ENCODE measurements at regions not wholly inside any gene's neighbourhood (a gene's known extent, or its start where the extent isn't known, plus 50 kb on each side); places are given as distances from the start of the nearest gene placed in this dataset.
"Not testable (repeated sequence)": the region's sequence is repeated elsewhere in the genome, so short reads cannot be mapped to it uniquely, and the experiment has no call there.

DNA sequence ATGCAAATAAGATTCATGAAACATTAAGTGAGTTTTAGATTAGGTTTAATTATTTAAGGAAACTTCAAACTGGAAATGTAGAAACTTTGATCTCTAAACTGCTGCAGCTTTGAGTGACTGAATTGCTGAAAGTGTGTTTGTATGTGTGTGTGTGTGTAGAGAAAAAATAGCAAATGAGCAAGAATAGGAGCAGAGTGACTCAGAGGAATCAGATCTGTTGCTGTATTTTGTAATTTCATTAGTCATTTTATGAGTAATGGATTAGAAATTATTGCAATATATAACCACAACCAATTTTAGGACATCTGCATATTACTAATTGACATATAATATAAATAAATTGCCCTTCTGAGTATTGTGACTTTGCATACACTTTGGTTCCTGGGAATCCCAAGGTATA is 52.8 kb upstream of the SLC9A9 start:
- TF ChIP-seq, protein P1, sequence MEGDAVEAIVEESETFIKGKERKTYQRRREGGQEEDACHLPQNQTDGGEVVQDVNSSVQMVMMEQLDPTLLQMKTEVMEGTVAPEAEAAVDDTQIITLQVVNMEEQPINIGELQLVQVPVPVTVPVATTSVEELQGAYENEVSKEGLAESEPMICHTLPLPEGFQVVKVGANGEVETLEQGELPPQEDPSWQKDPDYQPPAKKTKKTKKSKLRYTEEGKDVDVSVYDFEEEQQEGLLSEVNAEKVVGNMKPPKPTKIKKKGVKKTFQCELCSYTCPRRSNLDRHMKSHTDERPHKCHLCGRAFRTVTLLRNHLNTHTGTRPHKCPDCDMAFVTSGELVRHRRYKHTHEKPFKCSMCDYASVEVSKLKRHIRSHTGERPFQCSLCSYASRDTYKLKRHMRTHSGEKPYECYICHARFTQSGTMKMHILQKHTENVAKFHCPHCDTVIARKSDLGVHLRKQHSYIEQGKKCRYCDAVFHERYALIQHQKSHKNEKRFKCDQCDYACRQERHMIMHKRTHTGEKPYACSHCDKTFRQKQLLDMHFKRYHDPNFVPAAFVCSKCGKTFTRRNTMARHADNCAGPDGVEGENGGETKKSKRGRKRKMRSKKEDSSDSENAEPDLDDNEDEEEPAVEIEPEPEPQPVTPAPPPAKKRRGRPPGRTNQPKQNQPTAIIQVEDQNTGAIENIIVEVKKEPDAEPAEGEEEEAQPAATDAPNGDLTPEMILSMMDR (conservative IDR thresholded peaks at IDR 0.05; ENCODE audit: low read depth, low read length) = no peak
- DNase-seq (ENCODE audit: low read depth) = peak; percentile 92
- no peak overlapping the region for H3K4me3 ChIP-seq (ENCODE audit: low read depth, low read length)

DNA sequence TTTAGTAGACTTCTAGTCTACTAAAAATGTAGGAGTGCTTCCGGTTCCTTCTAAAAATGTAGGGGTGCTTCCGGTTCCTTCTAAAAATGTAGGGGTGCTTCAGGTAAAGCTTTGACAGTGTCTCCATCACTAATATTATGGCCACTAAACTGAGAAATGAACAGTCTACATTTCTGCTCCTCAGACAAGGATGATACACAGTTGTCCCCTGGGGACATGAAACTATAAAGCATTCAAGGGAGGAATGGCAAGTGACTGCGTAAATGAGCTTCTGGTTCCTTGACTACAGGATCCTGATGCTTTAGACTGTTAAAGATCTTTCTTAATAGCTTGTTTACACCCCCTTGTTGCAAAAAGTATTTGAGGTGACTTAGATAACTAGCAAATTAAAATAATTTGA is 53.9 kb upstream of the SLC9A9 start:
- TF ChIP-seq, protein P1 (conservative IDR thresholded peaks at IDR 0.05; ENCODE audit: low read depth, low read length) = no peak
- H3K4me3 ChIP-seq (ENCODE audit: low read depth, low read length) = no peak overlapping the region
- DNase-seq (ENCODE audit: low read depth) = no peak

GRCh38 chr3:143910756-143911155 is 60.9 kb upstream of the DIPK2A start:
- TF ChIP-seq, protein P1 (conservative IDR thresholded peaks at IDR 0.05; ENCODE audit: low read depth, low read length) = no peak
- no peak overlapping the region for H3K4me3 ChIP-seq (ENCODE audit: low read depth, low read length)
- no peak for DNase-seq (ENCODE audit: low read depth)

- no peak overlapping the region for H3K4me3 ChIP-seq (ENCODE audit: low read depth, low read length)
- TF ChIP-seq, protein P1 (conservative IDR thresholded peaks at IDR 0.05; ENCODE audit: low read depth, low read length) = no peak
- DNase-seq (ENCODE audit: low read depth) = no peak
Measured at GRCh38 chr3:143914257-143914656, 57.4 kb upstream of the DIPK2A start.

DNA sequence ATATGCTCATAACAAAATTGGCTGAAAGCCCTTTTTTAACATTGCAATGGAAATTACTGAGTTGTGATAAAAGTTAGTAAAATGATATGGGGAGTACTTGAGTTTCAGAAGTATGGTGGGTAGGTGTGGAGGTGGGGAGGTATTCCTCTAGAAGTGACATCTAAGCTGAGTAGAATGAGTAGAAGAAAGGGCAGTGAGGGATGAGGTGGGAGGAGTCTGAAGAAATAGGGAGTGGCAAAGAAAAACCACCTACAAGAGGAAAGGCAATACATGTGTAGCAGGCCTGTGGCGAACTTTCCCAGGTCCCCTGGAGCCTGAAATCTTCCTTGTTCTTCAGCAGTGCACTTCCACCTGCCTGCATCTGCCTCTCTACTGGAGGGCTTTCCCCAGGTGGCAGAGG is 52.8 kb upstream of the DIPK2A start:
- DNase-seq (ENCODE audit: low read depth) = no peak
- TF ChIP-seq, protein P1 (conservative IDR thresholded peaks at IDR 0.05; ENCODE audit: low read depth, low read length) = no peak
- no peak overlapping the region for H3K4me3 ChIP-seq (ENCODE audit: low read depth, low read length)

DNA sequence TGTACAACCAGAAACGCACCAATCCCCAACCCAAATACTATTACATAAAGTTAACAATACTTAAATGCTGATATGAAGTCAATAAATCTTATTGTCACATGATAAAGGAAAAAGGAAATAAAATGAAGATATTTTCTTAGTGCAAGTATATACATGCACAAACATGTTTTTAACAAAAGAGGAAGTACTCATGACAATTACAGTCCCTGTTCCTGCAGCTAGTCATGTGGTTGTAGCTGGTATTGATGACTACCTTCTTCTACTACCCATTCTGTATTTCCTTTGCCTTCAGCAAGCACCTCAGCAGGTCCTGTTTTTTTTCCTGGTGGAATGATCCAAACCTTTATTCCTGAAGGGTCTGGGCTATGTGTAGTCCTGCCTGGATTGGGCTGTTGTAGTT is 50.4 kb upstream of the DIPK2A start:
- not testable (repeated sequence) for H3K4me3 ChIP-seq (ENCODE audit: low read depth, low read length); DNase-seq (ENCODE audit: low read depth)

Measured in choroid plexus epithelial cell (primary cell).